ENCODE measurements at regions not wholly inside any gene's neighbourhood (a gene's known extent, or its start where the extent isn't known, plus 50 kb on each side); places are given as distances from the start of the nearest gene placed in this dataset.
A peak's percentile ranks its signal among the peaks of the same experiment; 100 is the strongest.

DNA sequence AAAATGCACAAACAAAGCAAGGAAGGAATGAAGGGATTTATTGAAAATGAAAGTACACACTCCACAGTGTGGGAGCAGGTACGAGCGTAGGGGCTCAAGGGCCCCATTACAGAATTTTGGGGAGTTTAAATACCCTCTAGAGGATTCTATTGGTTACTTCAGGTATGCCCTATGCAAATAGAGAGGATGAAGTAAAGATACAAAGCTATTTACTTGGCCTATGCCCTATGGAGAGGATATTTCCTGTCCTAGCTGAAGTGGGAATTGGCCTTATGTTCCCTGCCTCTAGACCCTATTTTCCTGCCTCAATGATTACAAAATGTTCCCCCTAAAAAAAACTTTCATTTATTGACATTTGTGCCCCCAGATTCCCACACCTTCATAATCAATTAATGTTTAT, 59.7 kb upstream of the ASIP start:
- Histone ChIP-seq H3K4me1 (no peaks in the 10 kb centered on the region), H3K4me3 (no peak overlapping the region), H3K9me3 (replicated peaks) (no peaks in the 10 kb centered on the region), H3K27ac (replicated peaks) (no peak overlapping the region), H3K27me3 (ENCODE audit: low read depth) (peaks cover 12% of the 10 kb centered on the region), H3K36me3 (no peaks in the 10 kb centered on the region)
- intact Hi-C loops (cut with micrococcal nuclease), result no loop called here
- TF ChIP-seq, protein P1, sequence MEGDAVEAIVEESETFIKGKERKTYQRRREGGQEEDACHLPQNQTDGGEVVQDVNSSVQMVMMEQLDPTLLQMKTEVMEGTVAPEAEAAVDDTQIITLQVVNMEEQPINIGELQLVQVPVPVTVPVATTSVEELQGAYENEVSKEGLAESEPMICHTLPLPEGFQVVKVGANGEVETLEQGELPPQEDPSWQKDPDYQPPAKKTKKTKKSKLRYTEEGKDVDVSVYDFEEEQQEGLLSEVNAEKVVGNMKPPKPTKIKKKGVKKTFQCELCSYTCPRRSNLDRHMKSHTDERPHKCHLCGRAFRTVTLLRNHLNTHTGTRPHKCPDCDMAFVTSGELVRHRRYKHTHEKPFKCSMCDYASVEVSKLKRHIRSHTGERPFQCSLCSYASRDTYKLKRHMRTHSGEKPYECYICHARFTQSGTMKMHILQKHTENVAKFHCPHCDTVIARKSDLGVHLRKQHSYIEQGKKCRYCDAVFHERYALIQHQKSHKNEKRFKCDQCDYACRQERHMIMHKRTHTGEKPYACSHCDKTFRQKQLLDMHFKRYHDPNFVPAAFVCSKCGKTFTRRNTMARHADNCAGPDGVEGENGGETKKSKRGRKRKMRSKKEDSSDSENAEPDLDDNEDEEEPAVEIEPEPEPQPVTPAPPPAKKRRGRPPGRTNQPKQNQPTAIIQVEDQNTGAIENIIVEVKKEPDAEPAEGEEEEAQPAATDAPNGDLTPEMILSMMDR (IDR thresholded peaks at IDR 0.05; ENCODE audit: borderline replicate concordance), result no peak
- no peak for DNase-seq

DNA sequence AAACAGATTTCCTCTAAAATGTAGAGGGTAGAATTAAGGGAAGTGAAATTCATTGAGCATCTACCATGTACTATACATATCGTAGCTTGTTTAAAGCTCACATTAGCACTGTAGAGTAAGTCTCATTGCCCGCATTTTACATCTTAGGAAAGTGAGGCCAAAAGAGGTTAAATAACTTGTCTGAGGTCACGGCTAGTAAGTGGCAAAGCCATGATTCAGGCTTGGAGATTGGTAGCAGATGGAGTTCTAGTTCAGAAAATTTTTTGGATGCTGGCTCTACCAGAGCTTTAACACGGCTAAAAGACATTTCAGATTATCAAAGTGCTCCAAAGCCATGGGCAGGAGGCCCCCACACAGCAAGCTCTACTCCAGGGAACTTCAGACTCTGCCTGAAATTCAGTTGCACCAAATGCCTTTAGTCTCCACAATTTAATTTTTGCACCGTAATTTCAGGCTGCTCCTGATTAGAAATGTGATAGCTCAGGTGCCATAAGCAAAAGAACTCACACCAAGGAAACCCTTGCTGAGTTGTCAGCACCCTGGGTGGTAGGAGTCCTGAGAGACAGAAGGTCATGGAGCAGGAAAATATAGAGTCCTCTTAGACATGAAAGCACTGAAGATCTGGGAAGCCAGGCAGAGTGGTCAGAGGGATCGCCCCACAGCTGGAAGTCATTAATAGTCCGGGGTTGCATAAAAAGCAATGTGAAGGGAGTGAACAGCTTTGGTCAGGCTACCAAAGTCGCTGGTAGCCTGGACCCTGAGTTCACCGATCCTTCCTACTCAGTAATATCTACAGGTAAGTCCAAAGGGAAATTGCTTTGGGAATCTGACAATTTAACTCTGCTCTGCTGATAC, 55.2 kb upstream of the ASIP start:
- DNase-seq, result no peak
- H3K9me3 ChIP-seq (replicated peaks), result no peaks in the 10 kb centered on the region
- H3K27ac ChIP-seq (replicated peaks), result no peak overlapping the region
- peaks cover 19% of the 10 kb centered on the region for H3K27me3 ChIP-seq (ENCODE audit: low read depth)
- no peak overlapping the region for H3K4me3 ChIP-seq
- peaks cover 3% of the 10 kb centered on the region for H3K4me1 ChIP-seq
- H3K36me3 ChIP-seq, result no peaks in the 10 kb centered on the region
- TF ChIP-seq, protein P1 (IDR thresholded peaks at IDR 0.05; ENCODE audit: borderline replicate concordance), result no peak
- intact Hi-C loops (cut with micrococcal nuclease), result no loop called here

DNA sequence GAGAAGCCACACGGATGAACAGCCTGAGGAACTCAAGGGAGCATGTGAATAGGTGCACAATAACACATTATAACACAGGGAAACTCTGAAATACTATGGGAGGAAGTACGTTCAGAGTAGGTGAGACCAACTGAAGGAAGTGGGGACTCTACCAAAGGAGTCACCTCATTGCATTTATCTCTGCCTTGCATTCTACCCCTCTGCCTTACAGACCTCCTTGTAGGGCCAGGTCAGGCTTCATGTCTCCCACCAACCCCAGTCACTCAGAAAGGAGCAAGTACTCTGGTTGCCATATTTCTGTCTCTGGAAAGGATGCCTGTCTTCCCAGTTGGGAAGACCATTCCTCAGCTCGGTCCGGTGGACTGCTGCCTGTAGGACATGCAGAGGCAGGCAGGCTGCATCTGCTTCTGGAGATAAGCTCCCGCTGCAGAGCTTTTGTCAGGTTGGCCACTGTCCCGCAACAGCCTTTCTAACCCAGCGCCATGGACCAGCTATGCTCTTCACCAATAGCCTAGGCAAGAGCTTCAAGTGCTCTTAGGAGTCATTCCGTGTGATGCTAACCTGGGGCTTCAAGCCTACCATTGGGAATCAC, 51.6 kb upstream of the ASIP start:
- Histone ChIP-seq H3K4me3 (no peak overlapping the region), H3K36me3 (no peaks in the 10 kb centered on the region), H3K9me3 (replicated peaks) (no peaks in the 10 kb centered on the region), H3K27ac (replicated peaks) (no peak overlapping the region), H3K27me3 (ENCODE audit: low read depth) (peaks cover 6% of the 10 kb centered on the region), H3K4me1 (peaks cover 6% of the 10 kb centered on the region)
- intact Hi-C loops (cut with micrococcal nuclease), result no loop called here
- DNase-seq, result no peak
- TF ChIP-seq, protein P1 (IDR thresholded peaks at IDR 0.05; ENCODE audit: borderline replicate concordance), result no peak

GRCh38 chr20:34190262-34190661, 51.0 kb upstream of the ASIP start:
- DNase-seq, result no peak
- H3K27me3 ChIP-seq (ENCODE audit: low read depth), result peaks cover 10% of the 10 kb centered on the region
- no peak overlapping the region for H3K4me3 ChIP-seq
- no peaks in the 10 kb centered on the region for H3K36me3 ChIP-seq
- peaks cover 6% of the 10 kb centered on the region for H3K4me1 ChIP-seq
- H3K27ac ChIP-seq (replicated peaks), result no peak overlapping the region
- TF ChIP-seq, protein P1 (IDR thresholded peaks at IDR 0.05; ENCODE audit: borderline replicate concordance), result no peak
- intact Hi-C loops (cut with micrococcal nuclease), result no loop called here
- no peaks in the 10 kb centered on the region for H3K9me3 ChIP-seq (replicated peaks)

DNA sequence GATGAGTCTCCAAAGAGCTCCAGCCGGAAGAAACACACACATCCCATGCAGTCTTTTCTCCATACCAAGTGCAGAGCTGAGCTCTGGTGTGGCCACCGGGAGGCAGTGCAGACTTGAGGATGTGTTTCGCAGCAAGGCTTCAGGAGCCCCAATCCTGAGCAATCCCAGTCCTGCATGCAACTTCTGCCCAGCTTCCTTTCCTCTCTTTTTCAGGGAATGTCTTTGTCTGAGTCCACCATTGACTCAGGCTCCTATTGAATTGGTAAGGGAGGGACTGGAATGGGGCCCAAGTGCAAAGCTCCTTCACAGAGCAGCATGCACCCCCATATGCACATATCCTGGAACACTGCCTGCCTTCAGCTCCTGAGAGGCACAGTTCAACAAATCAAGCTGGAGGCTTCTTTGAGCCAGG, 50.5 kb upstream of the ASIP start:
- intact Hi-C loops (cut with micrococcal nuclease), result no loop called here
- peak; percentile 45 for DNase-seq
- Histone ChIP-seq H3K36me3 (no peaks in the 10 kb centered on the region), H3K27me3 (ENCODE audit: low read depth) (peaks cover 11% of the 10 kb centered on the region), H3K27ac (replicated peaks) (no peak overlapping the region), H3K4me1 (peaks cover 6% of the 10 kb centered on the region), H3K9me3 (replicated peaks) (no peaks in the 10 kb centered on the region), H3K4me3 (no peak overlapping the region)
- TF ChIP-seq, protein P1 (IDR thresholded peaks at IDR 0.05; ENCODE audit: borderline replicate concordance), result peak; percentile 76
